Activated CD4-positive, alpha-beta T cell treated with anti-CD3 and anti-CD28 coated beads, Interleukin-2, amount 50 U/mL, for 4 hours (primary cell): ENCODE measurements at regions not wholly inside any gene's neighbourhood (a gene's known extent, or its start where the extent isn't known, plus 50 kb on each side); places are given as distances from the start of the nearest gene placed in this dataset.
"Not testable (repeated sequence)": the region's sequence is repeated elsewhere in the genome, so short reads cannot be mapped to it uniquely, and the experiment has no call there.

ENCODE experiments used
- DNase-seq, 2 experiments: peaks; one replicate each; pipeline ENCODE4 v3.0.0-alpha.2; 2020

DNA sequence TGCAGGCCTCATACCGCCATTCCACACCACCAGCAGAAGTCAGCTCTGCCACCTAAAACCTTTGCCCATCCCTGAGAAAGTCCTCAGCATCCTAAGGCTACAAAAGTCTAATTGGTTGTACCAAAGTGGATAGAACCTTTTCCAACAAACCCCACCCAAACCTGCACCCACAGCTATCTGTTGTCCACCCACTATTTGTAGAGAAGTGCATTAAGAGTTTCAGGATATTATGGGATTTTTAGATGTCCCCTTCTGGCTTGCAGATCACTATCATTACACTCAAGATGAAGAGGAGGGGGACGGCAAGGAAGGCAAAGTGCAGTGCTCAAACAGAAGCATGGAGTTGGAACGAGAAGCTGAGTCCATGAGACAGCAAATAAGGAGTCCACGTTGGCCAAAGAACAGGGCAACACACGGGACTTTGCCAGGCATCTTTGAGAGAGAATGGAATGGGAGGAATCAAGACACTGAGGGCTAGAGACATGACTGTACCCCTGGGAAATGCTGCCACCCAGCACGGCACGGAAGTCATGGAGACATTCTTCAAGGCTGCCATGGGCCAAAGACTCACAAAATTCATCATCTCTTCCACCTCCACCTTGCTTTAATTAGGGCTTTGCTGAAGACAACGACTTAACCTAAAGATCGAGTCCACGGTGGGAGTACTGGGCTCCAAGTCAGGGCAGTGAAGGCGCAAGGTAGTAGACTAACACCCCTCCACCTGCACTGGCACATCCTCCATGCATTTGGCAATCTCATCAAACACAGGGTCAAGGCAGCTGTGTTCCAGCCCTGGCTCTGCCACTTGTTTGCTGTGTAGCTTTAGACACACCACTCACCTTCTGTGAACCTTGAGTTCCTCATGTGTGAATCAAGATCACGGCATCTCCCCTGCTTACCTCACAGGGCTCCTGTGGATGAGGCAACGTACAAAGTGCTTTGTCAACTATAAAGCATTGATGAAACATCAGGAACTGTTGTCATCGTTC, 112.9 kb upstream of the TMEM45B start:
- DNase-seq, result no peak

GRCh38 chr11:129703846-129704245, 111.8 kb upstream of the TMEM45B start:
- DNase-seq, result no peak

DNA sequence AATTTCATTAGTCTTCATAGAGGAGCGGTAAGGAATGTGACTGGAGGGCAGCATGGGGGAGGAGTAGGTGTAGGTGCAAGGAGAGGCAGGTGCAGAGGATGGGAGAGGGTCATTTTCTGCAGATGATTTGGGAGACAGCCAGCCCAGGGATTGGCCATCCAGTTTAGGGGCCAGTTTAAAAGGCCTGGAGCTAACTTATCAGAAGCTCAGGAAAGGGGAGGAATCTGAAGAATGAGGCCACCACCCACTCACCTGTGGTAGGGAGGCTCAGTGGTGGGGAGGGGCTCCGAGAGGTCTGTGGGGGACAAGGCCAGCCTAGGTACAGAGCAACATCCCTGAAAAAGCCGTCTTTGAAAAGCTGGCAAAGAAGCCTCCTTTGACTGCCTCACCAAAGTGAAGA, 110.8 kb upstream of the TMEM45B start:
- no peak for DNase-seq

GRCh38 chr11:129705341-129705740, 110.3 kb upstream of the TMEM45B start:
- no peak for DNase-seq

- no peak for DNase-seq
Measured at GRCh38 chr11:129705933-129706332, 109.7 kb upstream of the TMEM45B start.

DNA sequence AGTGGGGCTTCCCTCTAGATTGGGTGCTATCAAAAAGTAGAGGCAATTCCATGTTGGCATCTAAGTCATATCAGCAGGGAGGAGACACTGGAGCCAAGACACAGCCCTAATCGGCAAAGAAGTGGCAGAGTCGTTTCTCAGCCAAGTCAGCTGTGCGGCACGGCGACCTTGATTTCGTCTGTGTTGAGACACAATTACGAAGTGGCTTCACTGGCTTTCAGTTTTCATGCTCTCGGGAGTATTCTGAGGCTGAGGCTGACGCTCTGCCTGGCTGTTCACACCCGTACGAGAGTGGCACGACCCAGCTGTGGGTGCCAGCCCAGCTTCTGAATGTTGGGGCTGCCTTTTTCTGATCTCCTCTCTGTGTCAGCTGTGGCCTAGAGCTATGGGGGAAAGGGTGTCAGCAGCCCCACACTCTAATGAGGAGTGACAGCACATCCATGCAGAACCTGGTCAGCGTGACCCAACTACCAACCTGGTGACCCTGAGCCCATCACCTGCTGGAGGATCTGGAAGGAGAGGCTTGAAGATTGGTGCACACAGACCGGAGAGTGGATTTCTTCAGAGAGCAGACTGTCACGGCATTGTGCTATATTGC, 105.7 kb upstream of the TMEM45B start:
- DNase-seq, result no peak

- no peak for DNase-seq
Measured at GRCh38 chr11:129710423-129710822, 105.2 kb upstream of the TMEM45B start.

- no peak for DNase-seq
Measured at GRCh38 chr11:129711760-129712159, 103.9 kb upstream of the TMEM45B start.

DNA sequence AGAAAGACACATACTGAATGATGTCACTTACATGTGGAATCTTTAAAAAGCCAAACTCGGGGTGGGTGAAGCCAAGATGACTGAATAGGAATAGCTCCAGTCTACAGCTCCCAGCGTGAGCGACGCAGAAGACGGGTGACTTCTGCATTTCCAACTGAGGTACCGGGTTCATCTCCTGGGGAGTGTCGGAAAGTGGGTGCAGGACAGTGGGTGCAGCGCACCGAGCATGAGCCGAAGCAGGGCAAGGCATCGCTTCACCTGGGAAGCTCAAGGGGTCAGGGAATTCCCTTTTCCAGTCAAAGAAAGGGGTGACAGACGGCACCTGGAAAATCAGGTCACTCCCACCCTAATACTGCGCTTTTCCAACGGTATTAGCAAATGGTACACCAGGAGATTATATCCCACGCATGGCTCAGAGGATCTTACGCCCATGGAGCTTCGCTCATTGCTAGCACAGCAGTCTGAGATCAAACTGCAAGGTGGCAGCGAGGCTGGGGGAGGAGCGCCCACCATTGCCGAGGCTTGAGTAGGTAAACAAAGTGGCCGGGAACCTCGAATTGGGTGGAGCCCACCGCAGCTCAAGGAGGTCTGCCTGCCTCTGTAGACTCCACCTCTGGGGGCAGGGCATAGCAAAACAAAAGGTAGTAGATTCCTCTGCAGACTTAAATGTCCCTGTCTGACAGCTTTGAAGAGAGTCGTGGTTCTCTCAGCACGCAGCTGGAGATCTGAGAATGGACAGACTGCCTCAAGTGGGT, 103.0 kb upstream of the TMEM45B start:
- not testable (repeated sequence) for DNase-seq

- DNase-seq, result no peak
Measured at GRCh38 chr11:129719037-129719436, 96.6 kb upstream of the TMEM45B start.

DNA sequence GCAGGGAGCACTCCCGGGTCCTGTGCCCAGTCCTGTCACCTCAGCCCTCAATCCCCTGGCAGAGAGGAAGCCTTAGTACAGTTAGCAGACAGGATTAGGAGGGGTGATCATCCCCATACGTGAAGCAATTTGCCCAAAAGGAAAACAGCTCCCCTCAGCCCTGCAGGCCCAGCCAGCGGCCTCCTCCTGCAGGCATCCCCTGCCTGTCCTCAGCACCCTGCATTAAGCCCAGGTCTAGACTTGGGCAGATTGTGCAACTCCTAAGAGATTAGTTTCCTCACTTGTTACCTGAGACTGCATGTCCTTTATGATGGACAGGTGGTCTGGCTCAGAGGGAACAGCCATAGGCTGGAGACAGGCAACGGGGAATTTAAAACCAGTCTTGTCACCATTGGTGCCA, 95.5 kb upstream of the TMEM45B start:
- DNase-seq, result no peak

GRCh38 chr11:129720994-129721393, 94.7 kb upstream of the TMEM45B start:
- no peak for DNase-seq

GRCh38 chr11:129721685-129722084, 94.0 kb upstream of the TMEM45B start:
- no peak for DNase-seq

DNA sequence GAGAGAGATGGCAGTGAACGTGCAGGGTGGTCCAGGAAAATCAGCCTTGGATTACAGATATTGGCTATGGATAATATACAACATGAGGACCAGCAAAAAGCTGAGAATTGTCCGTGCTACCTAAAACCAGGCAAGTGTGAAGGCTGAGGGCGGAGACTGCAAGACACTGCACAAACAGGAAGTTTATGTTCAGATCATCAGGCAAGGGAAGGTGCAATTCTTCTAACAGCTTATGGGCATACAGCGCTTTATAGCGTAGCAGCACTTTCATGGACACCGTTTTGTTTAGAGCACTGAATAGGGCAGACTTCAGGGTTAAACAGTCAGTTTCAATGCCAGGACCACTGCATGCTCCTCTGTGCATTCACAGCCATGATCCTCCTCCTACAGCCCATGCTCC, 93.1 kb upstream of the TMEM45B start:
- DNase-seq, result no peak

DNA sequence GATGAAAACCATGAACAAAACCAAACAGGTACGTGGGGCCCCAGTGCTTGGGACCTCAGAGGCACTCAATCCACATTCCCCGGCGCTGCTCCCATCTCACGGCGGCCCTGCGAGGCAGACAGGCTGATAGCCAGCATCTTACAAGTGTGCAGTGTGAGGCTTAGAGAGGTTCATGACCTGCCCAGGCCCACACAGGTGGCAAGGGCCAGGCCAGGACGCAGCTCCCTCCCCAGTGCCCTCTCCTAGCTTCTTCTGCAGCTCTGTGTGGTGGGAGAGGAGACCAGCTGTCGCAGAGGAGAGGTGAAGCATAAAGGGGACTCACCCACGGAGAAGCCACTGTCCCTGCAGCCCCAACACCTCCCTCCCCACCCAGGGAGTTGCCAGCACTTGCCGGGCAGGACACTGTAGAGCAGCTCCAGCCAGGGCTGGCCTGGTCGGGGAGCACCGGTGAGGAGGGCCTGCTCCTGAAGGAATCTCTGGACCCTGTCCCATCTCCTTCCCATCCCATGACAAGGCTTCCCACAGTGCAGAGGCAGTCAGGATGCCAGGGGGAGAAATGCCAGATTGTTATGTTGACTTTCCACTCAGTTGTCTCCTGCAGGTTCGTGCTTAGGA, 92.4 kb upstream of the TMEM45B start:
- DNase-seq, result no peak

DNA sequence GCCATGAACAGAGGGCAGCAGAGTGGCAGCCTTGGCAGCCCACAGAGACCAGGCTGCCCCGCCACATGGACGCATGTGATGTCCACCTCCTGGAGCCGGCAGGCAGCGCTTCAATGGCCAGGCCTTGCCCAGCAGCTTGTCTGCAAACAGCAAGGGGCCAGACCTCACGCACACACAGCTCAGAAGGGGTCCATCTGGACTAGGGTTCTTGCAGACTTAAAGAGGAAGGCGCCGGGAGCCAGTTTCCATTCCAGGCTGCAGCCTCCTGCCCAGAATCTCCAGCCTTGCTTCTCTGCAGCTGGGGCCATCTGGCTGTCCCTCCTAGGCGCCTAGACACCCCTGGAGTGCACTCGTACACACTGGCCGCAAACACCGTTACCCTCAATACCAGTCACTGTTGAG, 91.9 kb upstream of the TMEM45B start:
- DNase-seq, result no peak

- DNase-seq, result no peak
Measured at GRCh38 chr11:129724866-129725265, 90.8 kb upstream of the TMEM45B start.

- no peak for DNase-seq
Measured at GRCh38 chr11:129726179-129726578, 89.5 kb upstream of the TMEM45B start.

DNA sequence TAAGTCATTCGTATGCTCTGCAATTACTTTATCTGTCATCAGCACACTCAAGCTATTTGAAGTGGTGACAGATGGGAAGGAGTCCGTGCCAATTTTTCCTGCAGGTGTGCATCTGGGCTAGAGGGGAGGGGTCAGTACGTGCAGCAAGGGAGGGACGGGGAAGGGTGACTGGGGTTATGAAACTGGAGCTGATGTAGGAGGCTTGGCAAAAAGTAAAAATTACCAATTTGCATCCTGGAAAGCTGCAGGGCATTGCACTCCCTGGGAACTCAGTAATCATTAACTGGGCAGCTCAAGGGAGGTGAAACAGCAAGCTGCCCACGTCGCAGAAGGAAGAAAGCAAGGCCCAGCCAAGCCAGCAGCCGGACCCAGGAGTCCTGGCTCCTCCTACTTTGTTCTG, 87.1 kb upstream of the TMEM45B start:
- no peak for DNase-seq

GRCh38 chr11:129729216-129729615, 86.4 kb upstream of the TMEM45B start:
- DNase-seq, result no peak

GRCh38 chr11:129729823-129730222, 85.8 kb upstream of the TMEM45B start:
- DNase-seq, result no peak

DNA sequence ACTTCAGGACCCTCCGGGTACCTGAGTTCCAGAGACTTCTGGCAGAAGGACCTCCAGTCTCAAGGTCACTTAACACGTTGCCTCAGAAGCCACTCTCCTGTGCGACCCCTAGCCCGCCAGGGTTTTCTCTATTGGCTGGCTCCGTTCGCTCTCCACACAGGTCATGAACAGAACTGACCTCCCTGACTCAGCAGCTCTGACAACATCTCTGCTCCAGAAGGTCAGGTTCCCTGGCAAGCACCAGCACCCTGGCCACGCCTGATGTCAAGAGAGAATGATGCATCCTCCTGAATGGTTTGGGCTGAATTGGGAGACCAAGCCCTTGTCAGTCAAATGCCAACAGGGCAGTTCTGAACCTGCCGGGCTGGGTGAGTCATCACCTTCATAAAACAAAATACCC, 84.3 kb upstream of the TMEM45B start:
- no peak for DNase-seq

- no peak for DNase-seq
Measured at GRCh38 chr11:129732941-129733340, 82.7 kb upstream of the TMEM45B start.
